GDM1 (cell line): ENCODE measurements at regions not wholly inside any gene's neighbourhood (a gene's known extent, or its start where the extent isn't known, plus 50 kb on each side); places are given as distances from the start of the nearest gene placed in this dataset.

Source experiments
- DNase-seq: peaks from one replicate; lab custom pipeline; 2025; lab: John Stamatoyannopoulos, UW

GRCh38 chr7:33757050-33757449 lies 148.3 kb upstream of the BMPER start:
- no peak for DNase-seq

DNA sequence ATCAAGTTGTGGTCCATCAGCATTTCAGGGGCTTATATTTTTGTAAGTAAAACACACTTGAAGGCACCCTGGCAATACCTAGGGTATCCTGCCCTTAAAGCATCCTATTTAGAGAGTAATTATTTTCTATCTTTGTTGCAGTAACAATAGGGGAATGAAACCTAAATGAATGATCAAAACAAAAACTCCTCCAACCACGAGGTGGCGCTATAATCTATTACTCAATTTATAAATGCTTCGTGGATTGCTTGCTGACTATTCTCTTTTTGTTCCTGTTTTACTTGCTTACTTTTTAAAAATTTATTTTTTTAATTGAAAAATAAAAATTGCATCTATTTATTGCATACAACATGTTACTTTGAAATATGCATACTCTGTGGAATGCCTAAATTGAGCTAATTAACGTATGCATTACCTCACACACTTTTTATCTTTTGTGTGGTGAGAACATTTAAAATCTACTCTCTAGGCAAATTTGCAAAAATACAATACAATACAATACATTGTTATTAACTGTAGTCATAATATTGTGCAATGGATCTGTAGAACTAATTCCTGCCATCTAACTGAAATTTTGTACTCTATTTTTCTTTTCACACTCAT lies 147.7 kb upstream of the BMPER start:
- DNase-seq: no peak

DNA sequence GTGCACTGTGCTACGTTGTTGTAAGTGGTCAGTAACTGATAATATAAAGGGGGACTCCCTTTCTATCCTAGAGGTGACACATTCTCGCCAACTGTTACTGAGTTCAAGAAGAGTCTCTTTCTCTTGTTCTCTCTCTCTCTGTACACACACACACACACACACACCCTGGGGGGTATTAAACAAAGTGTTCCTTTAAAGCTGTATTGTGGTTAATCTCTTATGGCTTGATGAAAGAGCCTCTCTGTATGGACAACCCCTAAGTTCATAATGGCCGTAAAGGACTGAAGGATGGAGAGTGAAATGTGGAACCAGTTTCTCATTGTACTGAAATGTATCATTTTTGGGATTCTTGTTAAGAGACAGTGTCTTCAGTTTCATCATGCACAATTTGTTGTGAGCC lies 145.2 kb upstream of the BMPER start:
- DNase-seq: no peak

GRCh38 chr7:33760834-33761233 lies 144.5 kb upstream of the BMPER start:
- no peak for DNase-seq

GRCh38 chr7:33761449-33762080 lies 143.8 kb upstream of the BMPER start:
- no peak for DNase-seq

DNA sequence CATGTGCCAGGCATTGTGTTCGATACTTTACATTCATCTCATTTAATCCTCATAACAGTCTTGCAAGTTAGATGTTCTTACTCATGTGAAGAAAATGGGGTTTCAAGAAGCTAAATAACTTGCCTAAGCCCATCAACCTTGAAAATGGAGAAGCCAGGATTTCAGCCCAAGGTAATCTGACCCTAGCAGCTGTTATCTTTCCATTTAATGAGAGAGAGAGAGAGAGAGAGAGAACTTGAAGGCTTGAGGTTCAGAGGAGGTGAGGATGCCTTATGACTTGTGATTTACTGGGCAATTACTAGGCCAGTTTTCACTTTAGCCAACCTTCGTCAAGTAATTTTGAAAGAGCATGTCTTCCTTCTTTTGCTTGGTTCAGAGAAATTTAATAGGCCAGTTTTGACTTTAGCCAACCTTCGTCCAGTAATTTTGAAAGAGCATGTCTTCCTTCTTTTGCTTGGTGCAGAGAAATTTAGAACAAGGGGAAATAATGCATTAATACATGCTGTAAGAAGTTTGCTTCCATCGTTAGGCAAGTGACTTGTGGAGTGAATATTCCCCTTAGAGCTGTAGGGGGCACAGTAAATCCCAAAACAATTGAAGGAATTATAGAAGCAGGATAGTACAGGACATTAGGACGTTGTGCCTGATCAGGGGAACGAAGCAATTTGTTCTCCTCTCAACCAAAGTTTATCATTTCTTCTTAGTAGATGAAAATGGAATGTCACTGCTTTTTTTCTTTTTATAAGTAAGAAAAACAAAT lies 143.0 kb upstream of the BMPER start:
- DNase-seq: no peak

GRCh38 chr7:33762911-33763306 lies 142.4 kb upstream of the BMPER start:
- no peak for DNase-seq

DNA sequence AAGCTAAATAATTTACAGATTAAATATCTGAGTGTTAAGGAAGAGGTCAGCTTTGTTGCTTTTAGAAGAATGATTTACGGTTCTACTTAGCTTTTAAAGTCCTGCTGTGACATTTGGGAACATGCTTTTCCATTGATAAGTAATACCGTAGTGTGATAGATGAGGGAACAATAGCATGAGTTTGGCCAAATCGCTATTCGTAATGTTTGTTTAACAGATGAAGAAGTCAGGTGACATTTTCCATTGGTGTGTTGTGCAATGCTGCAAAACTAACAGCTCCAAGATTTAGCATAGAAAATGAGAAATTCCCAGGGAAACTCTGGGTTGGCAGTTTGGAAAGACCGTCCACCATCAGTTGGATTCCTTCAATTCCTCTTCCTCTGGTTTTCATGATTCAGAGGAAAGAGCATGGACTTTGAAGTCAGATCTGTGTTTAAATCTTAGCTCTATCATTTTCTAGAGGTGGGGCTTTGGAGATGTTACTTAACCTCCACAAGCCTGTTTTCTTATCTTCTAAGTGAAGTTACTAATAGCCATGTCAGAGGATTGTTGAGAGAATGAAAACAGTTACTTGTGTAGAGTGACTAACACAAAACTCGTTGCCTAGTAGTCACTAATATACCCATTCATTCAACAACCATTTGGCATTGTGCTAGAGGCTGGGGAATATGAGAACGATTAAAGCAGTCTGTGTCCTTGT lies 140.4 kb upstream of the BMPER start:
- DNase-seq: no peak

- DNase-seq: no peak
These were observed 138.9 kb upstream of the BMPER start for GRCh38 chr7:33766405-33766804.

GRCh38 chr7:33769930-33770329 lies 135.4 kb upstream of the BMPER start:
- DNase-seq: no peak

DNA sequence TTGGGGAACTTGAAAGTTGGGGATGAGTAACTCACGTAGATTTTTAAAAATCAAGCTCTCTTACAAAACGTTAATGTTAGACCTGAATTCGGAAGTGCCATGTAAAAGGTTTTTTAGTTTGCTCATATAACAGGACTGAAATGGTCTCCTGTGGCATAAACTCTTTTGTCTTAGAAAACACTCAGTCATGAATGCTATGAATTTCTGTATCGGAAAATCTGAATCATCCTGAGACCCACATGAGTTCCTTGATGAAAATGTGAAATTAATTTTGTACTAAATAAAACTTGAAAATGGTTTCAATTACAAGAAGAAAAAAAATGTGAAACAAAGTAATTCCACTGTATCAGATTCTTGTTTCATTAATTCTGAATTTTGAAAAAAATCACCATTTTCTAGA lies 134.8 kb upstream of the BMPER start:
- no peak for DNase-seq

GRCh38 chr7:33771422-33771821 lies 133.9 kb upstream of the BMPER start:
- no peak for DNase-seq

DNA sequence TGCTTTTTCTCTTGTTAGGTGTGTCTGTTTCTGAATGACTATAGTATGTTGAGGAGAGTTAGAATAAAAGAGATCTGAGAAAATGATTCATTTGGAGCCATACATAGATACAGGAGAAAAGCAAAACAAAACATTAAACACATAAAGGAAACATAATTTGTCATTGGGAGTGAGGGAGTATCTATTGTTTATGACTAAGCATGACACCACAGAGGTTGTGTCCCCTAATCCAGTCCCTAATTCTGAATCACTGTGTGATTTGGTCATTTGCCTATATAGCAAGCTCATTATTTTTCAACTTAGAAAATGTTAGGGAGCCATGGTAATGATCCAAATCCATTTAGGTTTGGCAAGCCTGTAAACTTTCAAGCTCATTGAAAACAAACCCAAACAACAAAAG lies 132.3 kb upstream of the BMPER start:
- DNase-seq: no peak

DNA sequence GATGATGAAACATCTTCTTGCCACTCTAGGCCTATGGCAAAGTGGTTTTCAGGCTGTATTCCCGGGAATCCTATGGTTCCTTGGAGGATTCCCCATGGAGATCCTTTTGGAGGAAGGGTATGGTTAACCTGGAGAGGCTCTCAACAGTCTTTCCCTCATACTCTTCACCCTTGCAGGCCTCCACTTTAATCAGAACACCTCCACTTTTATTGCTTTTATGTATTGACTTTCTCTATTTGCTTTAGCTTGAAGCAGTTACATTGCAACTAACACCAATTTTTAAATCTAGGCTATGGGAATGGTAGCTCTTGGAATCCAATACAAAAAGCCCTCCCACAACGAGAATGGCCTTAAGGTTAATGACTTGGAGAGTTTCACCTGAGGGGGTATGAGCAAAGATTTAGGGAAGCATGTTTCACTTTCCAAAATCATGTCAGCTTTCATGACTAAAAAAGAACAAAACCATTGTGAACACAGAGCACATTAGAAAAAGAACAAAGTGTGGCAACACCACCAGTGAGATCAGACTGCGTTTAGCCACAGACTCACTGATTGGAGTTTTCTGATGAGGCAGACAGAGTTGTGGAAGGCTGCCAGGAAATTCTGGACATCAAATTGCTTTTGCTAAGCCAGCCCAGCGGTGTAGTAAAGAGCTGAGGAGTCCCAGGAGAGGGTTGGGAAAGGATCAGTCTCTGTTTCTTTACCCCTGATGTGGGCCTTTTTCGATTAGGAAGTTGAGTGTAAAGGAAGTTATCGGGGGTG lies 130.4 kb upstream of the BMPER start:
- no peak for DNase-seq

DNA sequence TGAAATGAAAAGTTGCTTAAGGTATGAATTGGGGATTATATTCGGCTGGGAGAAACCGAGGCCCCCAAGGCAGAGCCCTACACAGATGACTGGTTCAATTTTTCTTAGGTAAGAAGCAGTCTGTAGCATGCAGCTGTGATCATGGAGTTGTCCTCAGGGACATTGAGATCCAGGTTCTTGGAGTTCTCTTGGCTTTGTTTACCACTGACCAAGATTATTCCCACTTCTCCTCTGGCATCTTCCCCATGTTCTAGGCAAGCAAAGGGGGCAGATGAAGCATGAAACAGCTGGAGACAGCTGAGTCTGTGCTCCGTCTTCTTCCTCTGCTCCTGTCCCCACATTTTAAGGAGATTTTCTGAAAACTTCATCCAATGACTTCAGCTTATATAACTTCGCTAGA lies 129.5 kb upstream of the BMPER start:
- DNase-seq: no peak

DNA sequence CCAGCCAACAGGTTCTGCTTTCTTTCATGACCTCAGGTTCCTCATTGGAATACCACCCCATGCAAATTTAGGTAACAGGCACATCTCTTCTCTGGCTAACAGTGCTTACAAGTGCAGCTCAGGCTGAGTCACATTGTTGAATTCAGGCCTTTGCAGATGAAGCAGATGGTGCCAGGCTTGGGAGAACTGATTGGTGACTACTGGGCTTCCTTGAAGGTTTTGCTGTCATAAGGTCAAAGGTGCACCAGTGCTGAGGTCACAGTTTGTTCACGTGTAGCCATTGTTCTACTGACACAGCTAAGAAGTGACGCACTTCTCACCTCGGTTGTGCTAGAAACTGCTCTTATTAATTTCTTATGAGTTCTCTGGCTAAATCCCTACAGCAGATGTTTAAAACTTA lies 128.6 kb upstream of the BMPER start:
- DNase-seq: no peak

DNA sequence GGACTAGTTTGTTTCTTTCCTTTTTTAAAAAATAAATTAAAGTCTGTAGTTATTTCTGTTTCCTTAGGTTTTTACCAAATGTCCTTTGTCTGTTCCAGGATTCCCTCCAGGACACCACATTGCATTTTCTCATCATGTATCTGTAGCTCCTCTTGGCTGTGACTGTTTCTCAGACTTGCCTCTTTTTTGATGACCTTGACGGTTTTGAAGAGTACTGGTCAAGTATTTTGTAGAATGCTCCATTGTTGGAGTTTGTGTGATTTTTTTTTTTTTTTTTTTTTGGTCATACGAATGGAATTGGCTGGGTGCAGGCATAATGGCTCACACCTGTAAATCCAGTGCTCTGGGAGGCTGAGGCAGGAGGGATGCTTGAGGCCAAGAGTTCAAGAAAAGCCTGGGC lies 127.1 kb upstream of the BMPER start:
- no peak for DNase-seq

GRCh38 chr7:33779216-33779615 lies 126.1 kb upstream of the BMPER start:
- DNase-seq: no peak

- no peak for DNase-seq
These were observed 124.2 kb upstream of the BMPER start for GRCh38 chr7:33781167-33781566.

GRCh38 chr7:33781796-33782195 lies 123.5 kb upstream of the BMPER start:
- DNase-seq: no peak

DNA sequence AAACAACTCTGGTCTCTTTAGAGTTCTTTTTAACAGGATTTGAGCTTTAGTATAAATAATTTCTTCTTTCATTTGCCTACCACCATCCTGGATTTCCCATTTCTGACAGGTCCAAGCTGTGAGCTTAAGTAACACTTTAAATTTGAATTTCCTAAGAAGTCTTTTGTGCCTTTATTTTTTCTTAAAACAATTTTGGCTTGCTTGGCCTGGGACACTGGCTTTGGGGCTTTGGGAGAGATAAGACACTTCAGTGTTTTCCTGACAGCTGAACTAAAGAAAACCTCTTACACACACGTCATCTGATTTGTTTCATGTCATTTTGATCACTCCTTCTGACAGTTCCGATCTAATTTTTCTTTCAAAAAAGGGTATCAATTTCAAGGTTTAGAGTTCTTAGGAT lies 121.3 kb upstream of the BMPER start:
- DNase-seq: no peak

GRCh38 chr7:33788531-33788930 lies 116.8 kb upstream of the BMPER start:
- DNase-seq: no peak
